ENCODE measurements at regions not wholly inside any gene's neighbourhood (a gene's known extent, or its start where the extent isn't known, plus 50 kb on each side); places are given as distances from the start of the nearest gene placed in this dataset.

- TF ChIP-seq CTCF (IDR thresholded peaks at IDR 0.05), result no peak
- no peak for TF ChIP-seq POLR2A (IDR thresholded peaks at IDR 0.05)
Observed at GRCh38 chr1:224554056-224554455, 62.1 kb upstream of the CNIH3 start.

Measured in body of pancreas (tissue), 4 donors.